ENCODE measurements at regions not wholly inside any gene's neighbourhood (a gene's known extent, or its start where the extent isn't known, plus 50 kb on each side); places are given as distances from the start of the nearest gene placed in this dataset.

DNA sequence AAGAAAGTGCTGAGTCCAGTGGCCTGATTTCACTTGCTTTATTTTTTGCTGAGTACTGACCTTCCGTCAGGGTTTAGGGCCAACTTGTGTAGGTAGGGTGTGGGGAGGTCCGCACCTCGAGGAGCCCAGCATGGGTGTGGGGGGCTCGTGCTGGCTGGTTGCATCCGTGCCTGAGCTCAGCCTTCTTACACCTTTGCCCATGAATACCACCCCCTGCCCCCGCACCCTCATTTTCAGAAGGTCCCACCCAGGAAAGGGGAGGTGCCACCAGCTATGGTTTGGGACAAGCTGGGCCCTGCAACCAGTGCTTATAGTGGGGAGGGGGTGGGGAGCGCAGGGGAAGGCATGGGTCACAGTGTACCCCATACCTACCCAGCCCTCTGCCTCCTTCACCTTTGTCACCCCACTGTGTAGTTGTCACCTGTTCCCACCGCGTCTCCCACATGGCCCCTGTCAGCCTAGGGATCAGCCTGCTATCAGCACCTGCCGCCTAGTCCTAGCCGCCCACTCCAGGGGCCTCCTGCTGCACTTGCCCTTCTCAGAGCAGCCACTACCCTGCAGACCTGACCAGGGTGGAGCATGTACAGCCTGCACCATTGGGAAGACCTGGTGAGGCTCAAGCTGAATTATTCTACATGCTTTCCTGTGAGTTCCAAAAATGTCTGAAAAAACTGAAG, 146.2 kb upstream of the RET start (continued):
- TF ChIP-seq SMARCA5 (IDR thresholded peaks at IDR 0.05) (no peak), MXI1 (IDR thresholded peaks at IDR 0.05; ENCODE audit: low read depth, low read length) (no peak), ZSCAN29 (IDR thresholded peaks at IDR 0.05) (no peak), ZNF622 (IDR thresholded peaks at IDR 0.05) (no peak), TBL1XR1 (IDR thresholded peaks at IDR 0.05; ENCODE audit: low read depth, low read length) (no peak), RAD51 (IDR thresholded peaks at IDR 0.05) (no peak)

DNA sequence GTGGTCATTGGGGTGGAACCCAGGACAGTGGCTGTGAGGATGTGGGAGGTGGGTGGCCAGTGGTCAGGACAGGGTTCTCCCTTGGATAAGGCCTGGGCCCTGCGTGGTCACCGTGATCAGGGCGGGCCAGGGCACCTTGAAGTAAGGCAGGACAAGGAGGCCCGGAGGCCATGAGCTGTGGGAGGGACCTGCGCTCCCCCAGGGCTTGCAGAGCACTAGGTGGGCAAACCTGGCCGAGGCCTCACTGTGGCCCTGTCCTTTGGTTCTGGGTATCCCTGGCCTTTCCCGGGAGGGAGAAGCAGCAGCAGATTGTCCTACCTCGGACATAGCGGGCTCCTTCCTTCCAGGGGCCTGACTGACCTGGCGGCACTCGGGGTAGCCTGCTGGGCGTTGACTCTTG, 144.8 kb upstream of the RET start:
- intact Hi-C loops (cut with micrococcal nuclease; ENCODE audit: unreplicated experiment), result no loop called here

More for the DNA sequence above, 144.8 kb upstream of the RET start:
- no peaks in the 10 kb centered on the region for H3K4me1 ChIP-seq (ENCODE audit: control insufficient read depth, insufficient read depth, low read length)
- TF ChIP-seq CHD4 (IDR thresholded peaks at IDR 0.05), result no peak
- TF ChIP-seq SMAD5 (IDR thresholded peaks at IDR 0.05; ENCODE audit: low read depth), result no peak
- no peak for TF ChIP-seq NFYB (IDR thresholded peaks at IDR 0.05; ENCODE audit: insufficient read depth, low read depth, low read length)
- no peak for TF ChIP-seq FOXM1 (IDR thresholded peaks at IDR 0.05; ENCODE audit: low read depth, low read length)
- TF ChIP-seq, protein P1, sequence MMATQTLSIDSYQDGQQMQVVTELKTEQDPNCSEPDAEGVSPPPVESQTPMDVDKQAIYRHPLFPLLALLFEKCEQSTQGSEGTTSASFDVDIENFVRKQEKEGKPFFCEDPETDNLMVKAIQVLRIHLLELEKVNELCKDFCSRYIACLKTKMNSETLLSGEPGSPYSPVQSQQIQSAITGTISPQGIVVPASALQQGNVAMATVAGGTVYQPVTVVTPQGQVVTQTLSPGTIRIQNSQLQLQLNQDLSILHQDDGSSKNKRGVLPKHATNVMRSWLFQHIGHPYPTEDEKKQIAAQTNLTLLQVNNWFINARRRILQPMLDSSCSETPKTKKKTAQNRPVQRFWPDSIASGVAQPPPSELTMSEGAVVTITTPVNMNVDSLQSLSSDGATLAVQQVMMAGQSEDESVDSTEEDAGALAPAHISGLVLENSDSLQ (IDR thresholded peaks at IDR 0.05), result no peak
- TF ChIP-seq TARDBP (IDR thresholded peaks at IDR 0.05; ENCODE audit: borderline replicate concordance), result no peak
- no peak for TF ChIP-seq GATAD2B (conservative IDR thresholded peaks at IDR 0.05; ENCODE audit: low read depth)
- TF ChIP-seq, protein P2, sequence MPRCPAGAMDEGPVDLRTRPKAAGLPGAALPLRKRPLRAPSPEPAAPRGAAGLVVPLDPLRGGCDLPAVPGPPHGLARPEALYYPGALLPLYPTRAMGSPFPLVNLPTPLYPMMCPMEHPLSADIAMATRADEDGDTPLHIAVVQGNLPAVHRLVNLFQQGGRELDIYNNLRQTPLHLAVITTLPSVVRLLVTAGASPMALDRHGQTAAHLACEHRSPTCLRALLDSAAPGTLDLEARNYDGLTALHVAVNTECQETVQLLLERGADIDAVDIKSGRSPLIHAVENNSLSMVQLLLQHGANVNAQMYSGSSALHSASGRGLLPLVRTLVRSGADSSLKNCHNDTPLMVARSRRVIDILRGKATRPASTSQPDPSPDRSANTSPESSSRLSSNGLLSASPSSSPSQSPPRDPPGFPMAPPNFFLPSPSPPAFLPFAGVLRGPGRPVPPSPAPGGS (IDR thresholded peaks at IDR 0.05; ENCODE audit: borderline replicate concordance, insufficient read depth, low read depth, low read length, poor library complexity, severe bottlenecking), result no peak
- no peak for TF ChIP-seq ZSCAN29 (IDR thresholded peaks at IDR 0.05)
- TF ChIP-seq, protein P3, sequence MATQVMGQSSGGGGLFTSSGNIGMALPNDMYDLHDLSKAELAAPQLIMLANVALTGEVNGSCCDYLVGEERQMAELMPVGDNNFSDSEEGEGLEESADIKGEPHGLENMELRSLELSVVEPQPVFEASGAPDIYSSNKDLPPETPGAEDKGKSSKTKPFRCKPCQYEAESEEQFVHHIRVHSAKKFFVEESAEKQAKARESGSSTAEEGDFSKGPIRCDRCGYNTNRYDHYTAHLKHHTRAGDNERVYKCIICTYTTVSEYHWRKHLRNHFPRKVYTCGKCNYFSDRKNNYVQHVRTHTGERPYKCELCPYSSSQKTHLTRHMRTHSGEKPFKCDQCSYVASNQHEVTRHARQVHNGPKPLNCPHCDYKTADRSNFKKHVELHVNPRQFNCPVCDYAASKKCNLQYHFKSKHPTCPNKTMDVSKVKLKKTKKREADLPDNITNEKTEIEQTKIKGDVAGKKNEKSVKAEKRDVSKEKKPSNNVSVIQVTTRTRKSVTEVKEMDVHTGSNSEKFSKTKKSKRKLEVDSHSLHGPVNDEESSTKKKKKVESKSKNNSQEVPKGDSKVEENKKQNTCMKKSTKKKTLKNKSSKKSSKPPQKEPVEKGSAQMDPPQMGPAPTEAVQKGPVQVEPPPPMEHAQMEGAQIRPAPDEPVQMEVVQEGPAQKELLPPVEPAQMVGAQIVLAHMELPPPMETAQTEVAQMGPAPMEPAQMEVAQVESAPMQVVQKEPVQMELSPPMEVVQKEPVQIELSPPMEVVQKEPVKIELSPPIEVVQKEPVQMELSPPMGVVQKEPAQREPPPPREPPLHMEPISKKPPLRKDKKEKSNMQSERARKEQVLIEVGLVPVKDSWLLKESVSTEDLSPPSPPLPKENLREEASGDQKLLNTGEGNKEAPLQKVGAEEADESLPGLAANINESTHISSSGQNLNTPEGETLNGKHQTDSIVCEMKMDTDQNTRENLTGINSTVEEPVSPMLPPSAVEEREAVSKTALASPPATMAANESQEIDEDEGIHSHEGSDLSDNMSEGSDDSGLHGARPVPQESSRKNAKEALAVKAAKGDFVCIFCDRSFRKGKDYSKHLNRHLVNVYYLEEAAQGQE (IDR thresholded peaks at IDR 0.05; ENCODE audit: low read depth, low read length), result no peak
- no peak for TF ChIP-seq KDM1A (IDR thresholded peaks at IDR 0.05; ENCODE audit: borderline replicate concordance)
- TF ChIP-seq IRF4 (IDR thresholded peaks at IDR 0.05; ENCODE audit: low read depth, low read length), result no peak
- no peak overlapping the region for H2AFZ ChIP-seq (ENCODE audit: control insufficient read depth, low read depth, low read length)
- ChIA-PET POLR2A (no interaction called here), CTCF (no interaction called here), RAD21 (ENCODE audit: unreplicated experiment) (no interaction called here), SMC1A (ENCODE audit: uncharacterized antibody, unreplicated experiment) (no interaction called here)
- ATAC-seq (no peak), FAIRE-seq (no peak), DNase-seq (ENCODE audit: low read depth, low spot score) (no peak)
- BruUV-seq (replicated peaks), result no TSS peak
- H3K9me3 ChIP-seq (replicated peaks; ENCODE audit: control insufficient read depth, insufficient read depth, low read length), result no peaks in the 10 kb centered on the region
- 55% methylated on average over 8 of the region's 12 CpGs for WGBS (ENCODE audit: insufficient coverage, insufficient replicate concordance, low lambda C conversion rate, missing lambda C conversion rate)
- H3K36me3 ChIP-seq (ENCODE audit: control insufficient read depth in 2 of 2, insufficient read depth in 2 of 2, low read length in 1 of 2), result no peaks in the 10 kb centered on the region
- H3K79me2 ChIP-seq (ENCODE audit: control insufficient read depth, insufficient read depth, low read length), result no peaks in the 10 kb centered on the region
- no peak overlapping the region for H3K27ac ChIP-seq (ENCODE audit: control insufficient read depth, insufficient read depth)
- no peaks in the 10 kb centered on the region; the same call in 1 of the 2 replicates for H4K20me1 ChIP-seq (ENCODE audit: control insufficient read depth, insufficient read depth)
- H3K4me3 ChIP-seq, result no peak overlapping the region
- in situ Hi-C loops (cut with MboI), result no loop called here
- no peak overlapping the region for H3K4me2 ChIP-seq (ENCODE audit: control insufficient read depth, insufficient read depth)
- no peak overlapping the region for H3K9ac ChIP-seq (ENCODE audit: control insufficient read depth, insufficient read depth, low read length)
- peaks cover 2 to 4% of the 10 kb centered on the region in 2 experiments; a peak in 3 of 4 replicates for H3K27me3 ChIP-seq (replicated peaks in 1 of 2; ENCODE audit: control insufficient read depth in 2 of 2, insufficient read depth in 2 of 2, low read length in 1 of 2)

All from GM12878 (cell line).